ENCODE measurements at regions not wholly inside any gene's neighbourhood (a gene's known extent, or its start where the extent isn't known, plus 50 kb on each side); places are given as distances from the start of the nearest gene placed in this dataset.
"Not testable (repeated sequence)": the region's sequence is repeated elsewhere in the genome, so short reads cannot be mapped to it uniquely, and the experiment has no call there.

DNA sequence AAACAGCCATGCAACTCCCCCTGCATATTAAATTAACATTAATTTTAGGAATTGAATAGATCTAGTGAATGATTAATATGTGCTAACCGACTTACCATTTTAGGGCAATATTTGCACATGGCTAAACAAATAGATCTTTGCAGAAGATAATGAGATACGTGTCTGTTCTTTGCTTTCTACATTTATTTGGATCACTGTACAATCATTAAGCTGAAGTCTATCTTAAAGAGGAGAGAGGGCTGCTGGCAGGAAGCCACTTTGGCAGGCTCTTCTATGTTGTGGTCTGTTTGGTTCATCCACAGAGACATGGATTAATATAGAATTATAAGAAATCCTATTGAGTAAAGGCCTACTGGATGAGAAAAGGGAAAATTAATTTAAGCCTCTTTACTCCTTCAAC is 318.5 kb downstream of the ANKRD30B start:
- not testable (repeated sequence) for TF ChIP-seq JAZF1 (CRISPR knock-in tag; IDR thresholded peaks at IDR 0.05); SMAD3 (CRISPR knock-in tag; IDR thresholded peaks at IDR 0.05; ENCODE audit: borderline replicate concordance)
- TF ChIP-seq, protein P1, sequence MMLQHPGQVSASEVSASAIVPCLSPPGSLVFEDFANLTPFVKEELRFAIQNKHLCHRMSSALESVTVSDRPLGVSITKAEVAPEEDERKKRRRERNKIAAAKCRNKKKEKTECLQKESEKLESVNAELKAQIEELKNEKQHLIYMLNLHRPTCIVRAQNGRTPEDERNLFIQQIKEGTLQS (CRISPR knock-in tag; conservative IDR thresholded peaks at IDR 0.05) = not testable (repeated sequence)
- TF ChIP-seq, protein P2, sequence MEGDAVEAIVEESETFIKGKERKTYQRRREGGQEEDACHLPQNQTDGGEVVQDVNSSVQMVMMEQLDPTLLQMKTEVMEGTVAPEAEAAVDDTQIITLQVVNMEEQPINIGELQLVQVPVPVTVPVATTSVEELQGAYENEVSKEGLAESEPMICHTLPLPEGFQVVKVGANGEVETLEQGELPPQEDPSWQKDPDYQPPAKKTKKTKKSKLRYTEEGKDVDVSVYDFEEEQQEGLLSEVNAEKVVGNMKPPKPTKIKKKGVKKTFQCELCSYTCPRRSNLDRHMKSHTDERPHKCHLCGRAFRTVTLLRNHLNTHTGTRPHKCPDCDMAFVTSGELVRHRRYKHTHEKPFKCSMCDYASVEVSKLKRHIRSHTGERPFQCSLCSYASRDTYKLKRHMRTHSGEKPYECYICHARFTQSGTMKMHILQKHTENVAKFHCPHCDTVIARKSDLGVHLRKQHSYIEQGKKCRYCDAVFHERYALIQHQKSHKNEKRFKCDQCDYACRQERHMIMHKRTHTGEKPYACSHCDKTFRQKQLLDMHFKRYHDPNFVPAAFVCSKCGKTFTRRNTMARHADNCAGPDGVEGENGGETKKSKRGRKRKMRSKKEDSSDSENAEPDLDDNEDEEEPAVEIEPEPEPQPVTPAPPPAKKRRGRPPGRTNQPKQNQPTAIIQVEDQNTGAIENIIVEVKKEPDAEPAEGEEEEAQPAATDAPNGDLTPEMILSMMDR (IDR thresholded peaks at IDR 0.05) = not testable (repeated sequence)

Data from WTC11 (cell line).